BJ (cell line): ENCODE measurements at regions not wholly inside any gene's neighbourhood (a gene's known extent, or its start where the extent isn't known, plus 50 kb on each side); places are given as distances from the start of the nearest gene placed in this dataset.
"Not testable (repeated sequence)": the region's sequence is repeated elsewhere in the genome, so short reads cannot be mapped to it uniquely, and the experiment has no call there.

Experiments
- CTCF ChIA-PET: fragments of 350-600 bp; formaldehyde crosslinking; extraction: SDS; loops from one replicate; lab custom pipeline; 2021; ENCODE audit warnings: antibody characterized with exemption, inconsistent platforms; lab: Yijun Ruan, JAX
- POLR2A ChIA-PET: fragments of 300-600 bp; sonication (Branson Sonifier 250); formaldehyde crosslinking; extraction: SDS; loops from one replicate; lab custom pipeline; 2021; ENCODE audit warnings: antibody characterized with exemption; lab: Charles Lee
- DNase-seq: peaks from one replicate; pipeline ENCODE4 v3.0.0-alpha.2; 2011; ENCODE audit warnings: low read depth
- H3K27me3 ChIP-seq: 2 replicates; pipeline ENCODE4 v1.6.0; 2011; ENCODE audit warnings: low read length; ENCODE audit not compliant: control insufficient read depth, insufficient read depth
- H3K36me3 ChIP-seq: 2 replicates; pipeline ENCODE4 v1.5.1; 2011; ENCODE audit warnings: low read length; ENCODE audit not compliant: control insufficient read depth, insufficient read depth
- H3K4me3 ChIP-seq: 2 replicates; pipeline ENCODE4 v1.5.1; 2011; ENCODE audit warnings: low read depth, mild to moderate bottlenecking, control low read depth, low read length
- CTCF ChIP-seq: IDR thresholded peaks from 2 replicates; pipeline ENCODE4 v1.5.1; 2011; ENCODE audit warnings: low read depth, mild to moderate bottlenecking, control low read depth, inconsistent platforms, low read length, moderate library complexity; ENCODE audit not compliant: insufficient read depth

GRCh38 chrX:63418211-63418610 lies 67.1 kb upstream of the SPIN4 start:
- TF ChIP-seq CTCF, result no peak
- POLR2A ChIA-PET, result no interaction called here

GRCh38 chrX:63417649-63418048 lies 66.5 kb upstream of the SPIN4 start:
- no peaks in the 10 kb centered on the region for H3K36me3 ChIP-seq
- H3K27me3 ChIP-seq, result no peaks in the 10 kb centered on the region
- no peak for DNase-seq
- no peak for TF ChIP-seq CTCF
- ChIA-PET POLR2A (no interaction called here), CTCF (no interaction called here)
- H3K4me3 ChIP-seq, result no peak overlapping the region

More at GRCh38 chrX:63418211-63418610, 67.1 kb upstream of the SPIN4 start:
- CTCF ChIA-PET, result no interaction called here
- H3K36me3 ChIP-seq, result no peaks in the 10 kb centered on the region
- H3K27me3 ChIP-seq, result no peaks in the 10 kb centered on the region
- no peak for DNase-seq
- H3K4me3 ChIP-seq, result no peak overlapping the region

- POLR2A ChIA-PET, result not testable (repeated sequence)
These were observed 58.8 kb upstream of the SPIN4 start for GRCh38 chrX:63409934-63410333.

GRCh38 chrX:63408050-63408449 lies 56.9 kb upstream of the SPIN4 start:
- H3K27me3 ChIP-seq, result no peaks in the 10 kb centered on the region
- H3K4me3 ChIP-seq, result no peak overlapping the region
- ChIA-PET POLR2A (no interaction called here), CTCF (no interaction called here)
- no peak for DNase-seq
- TF ChIP-seq CTCF, result no peak
- H3K36me3 ChIP-seq, result no peaks in the 10 kb centered on the region

More at GRCh38 chrX:63409934-63410333, 58.8 kb upstream of the SPIN4 start:
- H3K4me3 ChIP-seq, H3K27me3 ChIP-seq, DNase-seq, H3K36me3 ChIP-seq, CTCF ChIA-PET: not testable (repeated sequence)

GRCh38 chrX:63404332-63404731 lies 53.2 kb upstream of the SPIN4 start:
- ChIA-PET CTCF (no interaction called here), POLR2A (no interaction called here)
- no peak for DNase-seq
- Histone ChIP-seq H3K36me3 (no peaks in the 10 kb centered on the region), H3K27me3 (no peaks in the 10 kb centered on the region), H3K4me3 (no peak overlapping the region)
- no peak for TF ChIP-seq CTCF

- Histone ChIP-seq H3K4me3 (no peak overlapping the region), H3K27me3 (no peaks in the 10 kb centered on the region), H3K36me3 (no peaks in the 10 kb centered on the region)
- POLR2A ChIA-PET, result no interaction called here
- DNase-seq, result no peak
- no peak for TF ChIP-seq CTCF
- CTCF ChIA-PET, result no interaction called here
These were observed 51.0 kb upstream of the SPIN4 start for GRCh38 chrX:63402106-63402505.
